ENCODE measurements at regions not wholly inside any gene's neighbourhood (a gene's known extent, or its start where the extent isn't known, plus 50 kb on each side); places are given as distances from the start of the nearest gene placed in this dataset.

GRCh38 chr12:19885093-19885812, 446.0 kb downstream of the AEBP2 start:
- ATAC-seq (no peak), DNase-seq (ENCODE audit: low read depth, low spot score) (no peak)
- H3K4me3 ChIP-seq (ENCODE audit: low read depth in 2 of 2, low read length in 2 of 2): no peak overlapping the region
- intact Hi-C loops (cut with micrococcal nuclease; ENCODE audit: unreplicated experiment): no loop called here
- in situ Hi-C loops (cut with HindIII; ENCODE audit: low pct_unique_long_range_greater_than_20kb, low sequenced_read_pairs): no loop called here
- CTCF ChIA-PET: no interaction called here
- H3K36me3 ChIP-seq (ENCODE audit: control insufficient read depth, insufficient read depth, low read length): no peaks in the 10 kb centered on the region
- no peaks in the 10 kb centered on the region for H3K9me3 ChIP-seq (ENCODE audit: control insufficient read depth, insufficient read depth, low read depth, low read length)
- no peaks in the 10 kb centered on the region for H3K4me1 ChIP-seq (ENCODE audit: control insufficient read depth, insufficient read depth, low read length)
- POLR2A ChIA-PET: no interaction called here
- no peak for TF ChIP-seq SIN3A (IDR thresholded peaks at IDR 0.05; ENCODE audit: borderline replicate concordance, insufficient read depth, low read depth, low read length)
- no peak for TF ChIP-seq REST (IDR thresholded peaks at IDR 0.05; ENCODE audit: insufficient read depth in 1 of 2, low read depth in 2 of 2, low read length in 1 of 2)
- TF ChIP-seq CTCF (IDR thresholded peaks at IDR 0.05): no peak
- TF ChIP-seq TCF7L2 (IDR thresholded peaks at IDR 0.05; ENCODE audit: low read depth, low read length): no peak
- TF ChIP-seq POLR2AphosphoS5 (IDR thresholded peaks at IDR 0.05; ENCODE audit: low read depth, low read length): no peak
- BruUV-seq (replicated peaks): no TSS peak
- no peak overlapping the region for H3K27ac ChIP-seq (ENCODE audit: low read length)
- H3K27me3 ChIP-seq (ENCODE audit: control insufficient read depth, insufficient read depth, low read length): no peaks in the 10 kb centered on the region

- ATAC-seq (no peak), DNase-seq (ENCODE audit: low read depth, low spot score) (no peak)
- BruUV-seq (replicated peaks): no TSS peak
- intact Hi-C loops (cut with micrococcal nuclease; ENCODE audit: unreplicated experiment): no loop called here
- POLR2A ChIA-PET: no interaction called here
- Histone ChIP-seq H3K9me3 (ENCODE audit: control insufficient read depth, insufficient read depth, low read depth, low read length) (no peaks in the 10 kb centered on the region), H3K4me1 (ENCODE audit: control insufficient read depth, insufficient read depth, low read length) (no peaks in the 10 kb centered on the region), H3K4me3 (ENCODE audit: low read depth in 2 of 2, low read length in 2 of 2) (no peak overlapping the region), H3K27ac (ENCODE audit: low read length) (no peak overlapping the region), H3K36me3 (ENCODE audit: control insufficient read depth, insufficient read depth, low read length) (no peaks in the 10 kb centered on the region), H3K27me3 (ENCODE audit: control insufficient read depth, insufficient read depth, low read length) (no peaks in the 10 kb centered on the region)
- TF ChIP-seq REST (IDR thresholded peaks at IDR 0.05; ENCODE audit: insufficient read depth in 1 of 2, low read depth in 2 of 2, low read length in 1 of 2) (no peak), SIN3A (IDR thresholded peaks at IDR 0.05; ENCODE audit: borderline replicate concordance, insufficient read depth, low read depth, low read length) (no peak), POLR2AphosphoS5 (IDR thresholded peaks at IDR 0.05; ENCODE audit: low read depth, low read length) (no peak), CTCF (IDR thresholded peaks at IDR 0.05) (no peak), TCF7L2 (IDR thresholded peaks at IDR 0.05; ENCODE audit: low read depth, low read length) (no peak)
- CTCF ChIA-PET: no interaction called here
- in situ Hi-C loops (cut with HindIII; ENCODE audit: low pct_unique_long_range_greater_than_20kb, low sequenced_read_pairs): no loop called here
Observed at GRCh38 chr12:19886065-19886464, 446.8 kb downstream of the AEBP2 start.
